Neural cell (in vitro differentiated cells): ENCODE measurements at regions not wholly inside any gene's neighbourhood (a gene's known extent, or its start where the extent isn't known, plus 50 kb on each side); places are given as distances from the start of the nearest gene placed in this dataset.
A peak's percentile ranks its signal among the peaks of the same experiment; 100 is the strongest.

Experiments
- H2AFZ ChIP-seq: fragments of 200-600, 300-800 bp; sonication (generic), shearing (Covaris generic); 2 replicates; pipeline ENCODE4 v1.6.0; 2014; ENCODE audit warnings: low read depth, mild to moderate bottlenecking, antibody characterized with exemption, low read length, moderate library complexity
- H3F3A ChIP-seq: fragments of 200-600 bp; shearing (Covaris generic); 2 replicates; pipeline ENCODE4 v1.6.1; 2016; ENCODE audit warnings: mild to moderate bottlenecking, moderate library complexity, mixed read lengths, antibody characterized with exemption, low read length; ENCODE audit not compliant: insufficient read depth, poor library complexity, severe bottlenecking
- H3K27ac ChIP-seq: fragments of 200-600, 300-800 bp; sonication (generic), shearing (Covaris generic); 2 replicates; pipeline ENCODE4 v1.5.1; 2014; ENCODE audit warnings: mild to moderate bottlenecking, low read length, moderate library complexity
- H3K27me3 ChIP-seq: fragments of 300-800, 200-600 bp; sonication (generic), shearing (Covaris generic); 2 replicates; pipeline ENCODE4 v1.6.0; 2014; ENCODE audit warnings: mild to moderate bottlenecking, low read depth, low read length, moderate library complexity; ENCODE audit not compliant: insufficient read depth
- H3K36me3 ChIP-seq: fragments of 300-800, 200-600 bp; sonication (generic), shearing (Covaris generic); 2 replicates; pipeline ENCODE4 v1.5.1; 2014; ENCODE audit warnings: mild to moderate bottlenecking, antibody characterized with exemption, low read length, moderate library complexity; ENCODE audit not compliant: insufficient read depth
- H3K4me2 ChIP-seq: fragments of 300-800, 200-600 bp; sonication (generic), shearing (Covaris generic); 2 replicates; pipeline ENCODE4 v1.6.0; 2014; ENCODE audit warnings: mild to moderate bottlenecking, low read length
- H3K4me3 ChIP-seq: fragments of 300-800, 200-600 bp; sonication (generic), shearing (Covaris generic); 2 replicates; pipeline ENCODE4 v1.5.1; 2014; ENCODE audit warnings: mild to moderate bottlenecking, low read length, moderate library complexity
- H3K79me2 ChIP-seq: fragments of 200-600 bp; shearing (Covaris generic); replicated peaks from 2 replicates; pipeline ENCODE4 v1.6.0; 2014; ENCODE audit warnings: mild to moderate bottlenecking, low read length, moderate library complexity; ENCODE audit not compliant: insufficient read depth
- H3K9ac ChIP-seq: fragments of 300-800, 200-600 bp; sonication (generic), shearing (Covaris generic); 2 replicates; pipeline ENCODE4 v1.6.1; 2016; ENCODE audit warnings: mild to moderate bottlenecking, low read length, mixed read lengths
- H3K9me2 ChIP-seq: fragments of 200-600 bp; shearing (Covaris generic); 2 replicates; pipeline ENCODE4 v1.6.1; 2016; ENCODE audit warnings: mild to moderate bottlenecking, low read length, mixed read lengths; ENCODE audit not compliant: insufficient read depth
- H3K9me3 ChIP-seq: fragments of 200-600, 300-800 bp; sonication (generic), shearing (Covaris generic); 2 replicates; pipeline ENCODE4 v1.6.1; 2016; ENCODE audit warnings: mild to moderate bottlenecking, mixed run types, low read length, moderate library complexity, mixed read lengths
- H4K20me1 ChIP-seq: fragments of 200-600 bp; shearing (Covaris generic); 2 replicates; pipeline ENCODE4 v1.6.1; 2016; ENCODE audit warnings: mild to moderate bottlenecking, mixed run types; ENCODE audit not compliant: insufficient read depth
- CTCF ChIP-seq: fragments of 450-650 bp; IDR thresholded peaks from 2 replicates; pipeline ENCODE4 v1.5.1; 2014; ENCODE audit warnings: antibody characterized with exemption, mild to moderate bottlenecking, moderate library complexity; ENCODE audit not compliant: poor library complexity, severe bottlenecking
- EP300 ChIP-seq: fragments of 450-650 bp; conservative IDR thresholded peaks from 2 replicates; pipeline ENCODE4 v1.6.1; 2014; ENCODE audit warnings: antibody characterized with exemption, mild to moderate bottlenecking, moderate library complexity; ENCODE audit not compliant: poor library complexity, severe bottlenecking
- EZH2 ChIP-seq: fragments of 200-600, 300-800 bp; shearing (Covaris generic), sonication (generic); IDR thresholded peaks from 2 replicates; pipeline ENCODE4 v1.6.1; 2014; ENCODE audit warnings: antibody characterized with exemption, low read length, borderline replicate concordance, mild to moderate bottlenecking; ENCODE audit not compliant: insufficient read depth, poor library complexity, severe bottlenecking
- MXI1 ChIP-seq: fragments of 450-650 bp; conservative IDR thresholded peaks from 2 replicates; pipeline ENCODE4 v1.6.1; 2014; ENCODE audit warnings: antibody characterized with exemption, mild to moderate bottlenecking; ENCODE audit not compliant: poor library complexity, severe bottlenecking
- POLR2AphosphoS5 ChIP-seq: IDR thresholded peaks from 2 replicates; pipeline ENCODE4 v1.6.1; 2012
- RAD21 ChIP-seq: fragments of 450-650 bp; conservative IDR thresholded peaks from 2 replicates; pipeline ENCODE4 v1.6.1; 2014; ENCODE audit warnings: antibody characterized with exemption, mild to moderate bottlenecking, moderate library complexity
- SMC3 ChIP-seq: fragments of 450-650 bp; conservative IDR thresholded peaks from 2 replicates; pipeline ENCODE4 v1.6.1; 2014; ENCODE audit warnings: antibody characterized with exemption, mild to moderate bottlenecking, moderate library complexity; ENCODE audit not compliant: poor library complexity
- TAF1 ChIP-seq: IDR thresholded peaks from 2 replicates; pipeline ENCODE4 v1.6.1; 2012; ENCODE audit warnings: low read depth
- TF ChIP-seq, protein P1 (sequence below): IDR thresholded peaks from 2 replicates; pipeline ENCODE4 v1.6.1; 2012; ENCODE audit warnings: borderline replicate concordance

DNA sequence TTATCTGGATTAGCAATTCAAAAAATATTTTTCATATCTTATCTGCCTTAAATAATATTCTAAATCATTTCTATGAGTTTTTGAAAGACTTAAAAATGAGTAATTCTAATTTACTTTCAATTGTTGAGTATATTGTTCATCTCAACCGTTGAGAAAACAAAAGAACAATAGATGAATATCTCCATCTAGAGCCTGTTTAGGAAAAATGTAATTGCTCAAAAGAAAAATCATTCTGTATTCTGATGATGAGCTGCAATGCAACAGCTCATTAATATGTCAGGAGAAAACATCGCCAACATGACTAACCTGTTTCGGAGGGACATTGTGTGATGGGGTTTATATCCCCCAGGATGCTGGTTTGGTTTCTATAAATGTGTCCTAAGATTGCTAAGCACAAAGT lies 417.6 kb downstream of the SUCLG1 start:
- no peaks in the 10 kb centered on the region for H3K9me2 ChIP-seq
- TF ChIP-seq CTCF (peak; percentile 57), RAD21 (peak; percentile 70), SMC3 (peak; percentile 53), EZH2 (no peak)
- no peaks in the 10 kb centered on the region for H3K27me3 ChIP-seq
- H3K4me2 ChIP-seq: no peak overlapping the region
- no peaks in the 10 kb centered on the region for H3K79me2 ChIP-seq
- no peaks in the 10 kb centered on the region for H3F3A ChIP-seq
- no peaks in the 10 kb centered on the region for H4K20me1 ChIP-seq
- H3K36me3 ChIP-seq: no peaks in the 10 kb centered on the region
- no peak overlapping the region for H3K4me3 ChIP-seq
- H3K27ac ChIP-seq: no peak overlapping the region
- H3K9me3 ChIP-seq: no peaks in the 10 kb centered on the region
- no peak overlapping the region for H3K9ac ChIP-seq
- H2AFZ ChIP-seq: no peak overlapping the region

GRCh38 chr2:84040281-84040680 lies 418.8 kb downstream of the SUCLG1 start:
- H3K9ac ChIP-seq: no peak overlapping the region
- no peak overlapping the region for H3K27ac ChIP-seq
- no peaks in the 10 kb centered on the region for H3K27me3 ChIP-seq
- H3F3A ChIP-seq: no peaks in the 10 kb centered on the region
- no peaks in the 10 kb centered on the region for H3K9me2 ChIP-seq
- H3K36me3 ChIP-seq: no peaks in the 10 kb centered on the region
- H3K79me2 ChIP-seq: no peaks in the 10 kb centered on the region
- TF ChIP-seq EZH2: no peak
- TF ChIP-seq RAD21: no peak
- no peak for TF ChIP-seq MXI1
- TF ChIP-seq CTCF: no peak
- no peak for TF ChIP-seq POLR2AphosphoS5
- TF ChIP-seq, protein P1, sequence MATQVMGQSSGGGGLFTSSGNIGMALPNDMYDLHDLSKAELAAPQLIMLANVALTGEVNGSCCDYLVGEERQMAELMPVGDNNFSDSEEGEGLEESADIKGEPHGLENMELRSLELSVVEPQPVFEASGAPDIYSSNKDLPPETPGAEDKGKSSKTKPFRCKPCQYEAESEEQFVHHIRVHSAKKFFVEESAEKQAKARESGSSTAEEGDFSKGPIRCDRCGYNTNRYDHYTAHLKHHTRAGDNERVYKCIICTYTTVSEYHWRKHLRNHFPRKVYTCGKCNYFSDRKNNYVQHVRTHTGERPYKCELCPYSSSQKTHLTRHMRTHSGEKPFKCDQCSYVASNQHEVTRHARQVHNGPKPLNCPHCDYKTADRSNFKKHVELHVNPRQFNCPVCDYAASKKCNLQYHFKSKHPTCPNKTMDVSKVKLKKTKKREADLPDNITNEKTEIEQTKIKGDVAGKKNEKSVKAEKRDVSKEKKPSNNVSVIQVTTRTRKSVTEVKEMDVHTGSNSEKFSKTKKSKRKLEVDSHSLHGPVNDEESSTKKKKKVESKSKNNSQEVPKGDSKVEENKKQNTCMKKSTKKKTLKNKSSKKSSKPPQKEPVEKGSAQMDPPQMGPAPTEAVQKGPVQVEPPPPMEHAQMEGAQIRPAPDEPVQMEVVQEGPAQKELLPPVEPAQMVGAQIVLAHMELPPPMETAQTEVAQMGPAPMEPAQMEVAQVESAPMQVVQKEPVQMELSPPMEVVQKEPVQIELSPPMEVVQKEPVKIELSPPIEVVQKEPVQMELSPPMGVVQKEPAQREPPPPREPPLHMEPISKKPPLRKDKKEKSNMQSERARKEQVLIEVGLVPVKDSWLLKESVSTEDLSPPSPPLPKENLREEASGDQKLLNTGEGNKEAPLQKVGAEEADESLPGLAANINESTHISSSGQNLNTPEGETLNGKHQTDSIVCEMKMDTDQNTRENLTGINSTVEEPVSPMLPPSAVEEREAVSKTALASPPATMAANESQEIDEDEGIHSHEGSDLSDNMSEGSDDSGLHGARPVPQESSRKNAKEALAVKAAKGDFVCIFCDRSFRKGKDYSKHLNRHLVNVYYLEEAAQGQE: no peak
- TF ChIP-seq TAF1: no peak
- TF ChIP-seq EP300: no peak
- TF ChIP-seq SMC3: no peak
- no peaks in the 10 kb centered on the region for H4K20me1 ChIP-seq
- H3K9me3 ChIP-seq: no peaks in the 10 kb centered on the region
- no peak overlapping the region for H3K4me2 ChIP-seq
- H2AFZ ChIP-seq: no peak overlapping the region
- H3K4me3 ChIP-seq: no peak overlapping the region
